Epidermal melanocyte (primary cell): ENCODE measurements at regions not wholly inside any gene's neighbourhood (a gene's known extent, or its start where the extent isn't known, plus 50 kb on each side); places are given as distances from the start of the nearest gene placed in this dataset.

Experiments used
- DNase-seq: peaks from one replicate; pipeline ENCODE4 v3.0.0; 2011; ENCODE audit warnings: low spot score; ENCODE audit not compliant: insufficient read length

GRCh38 chr10:4691301-4691700, 134.7 kb upstream of the AKR1E2 start:
- no peak for DNase-seq

- DNase-seq, result peak; percentile 70
Measured at GRCh38 chr10:4688601-4689000, 137.4 kb upstream of the AKR1E2 start.

GRCh38 chr10:4688168-4688567, 137.8 kb upstream of the AKR1E2 start:
- no peak for DNase-seq

GRCh38 chr10:4687397-4687796, 138.6 kb upstream of the AKR1E2 start:
- DNase-seq, result no peak

- no peak for DNase-seq
Measured at GRCh38 chr10:4686644-4686996, 139.4 kb upstream of the AKR1E2 start.

- DNase-seq, result no peak
Measured at GRCh38 chr10:4685904-4686643, 139.9 kb upstream of the AKR1E2 start.

GRCh38 chr10:4685491-4685890, 140.5 kb upstream of the AKR1E2 start:
- DNase-seq, result no peak

GRCh38 chr10:4684434-4684833, 141.6 kb upstream of the AKR1E2 start:
- no peak for DNase-seq

GRCh38 chr10:4683838-4684237, 142.2 kb upstream of the AKR1E2 start:
- no peak for DNase-seq

GRCh38 chr10:4683137-4683536, 142.9 kb upstream of the AKR1E2 start:
- no peak for DNase-seq

- no peak for DNase-seq
Measured at GRCh38 chr10:4678951-4679671, 146.9 kb upstream of the AKR1E2 start.

- DNase-seq, result no peak
Measured at GRCh38 chr10:4678023-4678950, 147.7 kb upstream of the AKR1E2 start.

GRCh38 chr10:4677296-4678021, 148.5 kb upstream of the AKR1E2 start:
- no peak for DNase-seq

GRCh38 chr10:4676566-4676965, 149.4 kb upstream of the AKR1E2 start:
- DNase-seq, result no peak

GRCh38 chr10:4675808-4676207, 150.2 kb upstream of the AKR1E2 start:
- no peak for DNase-seq

GRCh38 chr10:4673279-4674040, 152.5 kb upstream of the AKR1E2 start:
- no peak for DNase-seq

GRCh38 chr10:4672201-4672600, 153.8 kb upstream of the AKR1E2 start:
- DNase-seq, result no peak

GRCh38 chr10:4671451-4672145, 154.4 kb upstream of the AKR1E2 start:
- DNase-seq, result no peak

- no peak for DNase-seq
Measured at GRCh38 chr10:4670737-4671136, 155.3 kb upstream of the AKR1E2 start.

GRCh38 chr10:4669585-4669984, 156.4 kb upstream of the AKR1E2 start:
- DNase-seq, result no peak
